Kidney (tissue), 13 donors: ENCODE measurements at regions not wholly inside any gene's neighbourhood (a gene's known extent, or its start where the extent isn't known, plus 50 kb on each side); places are given as distances from the start of the nearest gene placed in this dataset.
A peak's percentile ranks its signal among the peaks of the same experiment; 100 is the strongest.

ENCODE experiments used
- DNase-seq, 5 donors: peaks; one replicate each; pipeline ENCODE4 v3.0.0-alpha.2; 2013 to 2020
- FAIRE-seq: peaks from 2 replicates; lab custom pipeline; 2012; peaks lifted over from hg19 to GRCh38; lab: Jason Lieb, UNC
- H3K27ac ChIP-seq, 2 donors: one replicate each; pipeline ENCODE4 v1.7.0; 2013; ENCODE audit warnings: low read depth in 2 of 2, low read length in 2 of 2, inconsistent platforms in 1 of 2
- H3K27me3 ChIP-seq: one replicate; pipeline ENCODE4 v1.7.1; 2013; ENCODE audit warnings: low read length, inconsistent platforms; ENCODE audit not compliant: control insufficient read depth, insufficient read depth
- H3K36me3 ChIP-seq, 3 donors: one replicate each; pipeline versions ENCODE4 v1.7.0 to v1.7.1; 2013; ENCODE audit warnings: low read length in 3 of 3, control low read depth in 1 of 3, inconsistent platforms in 1 of 3; ENCODE audit not compliant: insufficient read depth in 3 of 3, control insufficient read depth in 2 of 3
- H3K4me1 ChIP-seq, 3 donors: one replicate each; pipeline versions ENCODE4 v1.7.0 to v1.7.1; 2013; ENCODE audit warnings: low read length in 3 of 3, inconsistent platforms in 1 of 3, low read depth in 1 of 3; ENCODE audit not compliant: control insufficient read depth in 2 of 3, insufficient read depth in 2 of 3
- H3K4me3 ChIP-seq, 3 donors: one replicate each; pipeline versions ENCODE4 v1.7.0 to v1.8.1; 2013; ENCODE audit warnings: low read length in 3 of 3, control low read depth in 1 of 3, inconsistent platforms in 1 of 3
- H3K9ac ChIP-seq, 3 donors: one replicate each; pipeline versions ENCODE4 v1.7.0 to v1.7.1; 2013; ENCODE audit warnings: low read length in 3 of 3, control low read depth in 1 of 3, inconsistent platforms in 1 of 3
- H3K9me3 ChIP-seq, 3 donors: one replicate each; pipeline versions ENCODE4 v1.7.0 to v1.7.1; 2013; ENCODE audit warnings: low read length in 3 of 3, control low read depth in 1 of 3, inconsistent platforms in 1 of 3; ENCODE audit not compliant: control insufficient read depth in 2 of 3, insufficient read depth in 1 of 3
- intact Hi-C: fragments of 100-400 bp; cut with DNase I; formaldehyde crosslinking; loops from one replicate; pipeline ENCODE4 v1.11.1; 2022
- TF ChIP-seq, protein P1 (sequence below): IDR thresholded peaks from 3 replicates; pipeline ENCODE4 v1.5.1; 2012; ENCODE audit warnings: mild to moderate bottlenecking, moderate library complexity, borderline replicate concordance; ENCODE audit not compliant: insufficient read depth; ENCODE audit errors: extremely low read depth
- donor health status: control.
- donor health status: control.
- donor health status: control.
- donor health status: control.
- donor health status: control.
- donor health status: DM: yes; HTN: yes; CAD: no.
- donor health status: Normal renal cell carcinoma (clear cell type).

- FAIRE-seq (no peak), DNase-seq (no peak)
- Histone ChIP-seq H3K27ac (no peak overlapping the region), H3K4me3 (no peak overlapping the region), H3K9ac (no peak overlapping the region), H3K9me3 (no peaks in the 10 kb centered on the region), H3K27me3 (no peaks in the 10 kb centered on the region), H3K36me3 (no peaks in the 10 kb centered on the region), H3K4me1 (peaks cover 0 to 2% (median 0%) of the 10 kb centered on the region in 3 donors)
- TF ChIP-seq, protein P1, sequence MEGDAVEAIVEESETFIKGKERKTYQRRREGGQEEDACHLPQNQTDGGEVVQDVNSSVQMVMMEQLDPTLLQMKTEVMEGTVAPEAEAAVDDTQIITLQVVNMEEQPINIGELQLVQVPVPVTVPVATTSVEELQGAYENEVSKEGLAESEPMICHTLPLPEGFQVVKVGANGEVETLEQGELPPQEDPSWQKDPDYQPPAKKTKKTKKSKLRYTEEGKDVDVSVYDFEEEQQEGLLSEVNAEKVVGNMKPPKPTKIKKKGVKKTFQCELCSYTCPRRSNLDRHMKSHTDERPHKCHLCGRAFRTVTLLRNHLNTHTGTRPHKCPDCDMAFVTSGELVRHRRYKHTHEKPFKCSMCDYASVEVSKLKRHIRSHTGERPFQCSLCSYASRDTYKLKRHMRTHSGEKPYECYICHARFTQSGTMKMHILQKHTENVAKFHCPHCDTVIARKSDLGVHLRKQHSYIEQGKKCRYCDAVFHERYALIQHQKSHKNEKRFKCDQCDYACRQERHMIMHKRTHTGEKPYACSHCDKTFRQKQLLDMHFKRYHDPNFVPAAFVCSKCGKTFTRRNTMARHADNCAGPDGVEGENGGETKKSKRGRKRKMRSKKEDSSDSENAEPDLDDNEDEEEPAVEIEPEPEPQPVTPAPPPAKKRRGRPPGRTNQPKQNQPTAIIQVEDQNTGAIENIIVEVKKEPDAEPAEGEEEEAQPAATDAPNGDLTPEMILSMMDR = no peak
- intact Hi-C loops = no loop called here
Observed at GRCh38 chr11:10386861-10387205, 68.2 kb upstream of the AMPD3 start.

- TF ChIP-seq, protein P1 = no peak
- Histone ChIP-seq H3K9me3 (no peaks in the 10 kb centered on the region), H3K27me3 (no peaks in the 10 kb centered on the region), H3K4me1 (peaks cover 0 to 2% (median 0%) of the 10 kb centered on the region in 3 donors), H3K36me3 (no peaks in the 10 kb centered on the region), H3K4me3 (no peak overlapping the region), H3K9ac (no peak overlapping the region), H3K27ac (no peak overlapping the region)
- DNase-seq (peak in 3 of 5 donors; percentile 53 to 87 (median 72)), FAIRE-seq (no peak)
- intact Hi-C loops = no loop called here
Observed at GRCh38 chr11:10387206-10388083, 67.6 kb upstream of the AMPD3 start.

DNA sequence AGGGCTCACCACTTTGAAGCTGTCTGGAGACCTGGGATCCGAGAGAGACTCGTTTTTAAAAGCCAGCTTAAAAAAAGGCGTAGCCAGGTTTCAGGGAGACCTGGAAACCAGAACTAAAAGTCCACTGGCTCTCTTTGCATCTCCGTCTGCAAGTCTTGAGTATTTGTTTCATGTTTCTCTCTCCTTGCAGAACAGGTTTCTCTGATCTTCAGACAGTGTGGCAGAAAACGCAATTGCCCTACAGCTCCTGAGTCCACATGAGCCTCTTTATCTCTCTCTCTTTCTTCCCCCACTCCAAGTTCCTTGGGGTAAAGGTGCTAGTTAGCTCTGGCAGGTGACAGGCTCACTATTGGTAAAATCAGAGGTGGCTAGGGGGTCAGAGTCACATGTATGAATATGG lies 67.0 kb upstream of the AMPD3 start:
- intact Hi-C loops = no loop called here
- no peaks in the 10 kb centered on the region for H3K36me3 ChIP-seq

More for the DNA sequence above, 67.0 kb upstream of the AMPD3 start:
- Histone ChIP-seq H3K9me3 (no peaks in the 10 kb centered on the region), H3K27me3 (no peaks in the 10 kb centered on the region), H3K9ac (no peak overlapping the region), H3K4me1 (peaks cover 0 to 2% (median 0%) of the 10 kb centered on the region in 3 donors), H3K4me3 (no peak overlapping the region), H3K27ac (no peak overlapping the region)
- DNase-seq = no peak
- TF ChIP-seq, protein P1 = no peak
- no peak for FAIRE-seq
